ENCODE measurements at regions not wholly inside any gene's neighbourhood (a gene's known extent, or its start where the extent isn't known, plus 50 kb on each side); places are given as distances from the start of the nearest gene placed in this dataset.

DNA sequence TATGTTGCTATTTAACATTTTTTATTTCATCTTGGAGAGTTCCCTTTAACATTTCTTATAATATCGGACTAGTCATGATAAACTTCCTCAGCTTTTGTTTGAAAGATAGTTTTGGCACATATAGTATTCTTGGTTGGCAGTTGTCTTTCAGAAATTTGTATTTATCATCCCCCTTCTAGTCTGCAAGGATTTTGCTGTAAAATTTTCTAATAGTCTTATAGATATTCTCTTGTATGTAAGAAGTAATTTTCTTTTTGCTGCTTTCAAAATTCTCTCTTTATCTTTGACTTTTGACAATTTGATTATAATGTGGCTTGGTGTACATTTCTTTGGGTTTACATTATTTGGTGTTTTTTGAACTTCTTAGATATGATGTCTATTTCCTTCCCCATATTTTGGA is 116.0 kb upstream of the AVPR1A start:
- no peak overlapping the region for H3K27ac ChIP-seq (ENCODE audit: low read depth in 1 of 2, low read length in 2 of 2)
- no peak overlapping the region for H2AFZ ChIP-seq (ENCODE audit: insufficient read depth, low read depth, low read length, poor library complexity, severe bottlenecking)
- Mint-ChIP-seq H3K9me3 (peaks cover 2 to 20% (median 11%) of the 10 kb centered on the region in 7 donors), H3K27me3 (ENCODE audit: low read depth in 3 of 3) (no peaks in the 10 kb centered on the region), H3K27ac (no peak overlapping the region), H3K4me3 (no peak overlapping the region), H3K4me1 (no peaks in the 10 kb centered on the region), H3K36me3 (no peaks in the 10 kb centered on the region)
- no peak overlapping the region for H3K4me3 ChIP-seq (replicated peaks in 1 of 3; ENCODE audit: low read depth in 2 of 3, low read length in 3 of 3)
- no CpG with 5 or more reads among the region's 1 CpG for whole genome bisulfite sequencing (ENCODE audit: insufficient coverage)
- H3K4me1 ChIP-seq (ENCODE audit: control insufficient read depth in 1 of 2, insufficient read depth in 2 of 2, low read length in 2 of 2) = no peaks in the 10 kb centered on the region
- H3K27me3 ChIP-seq (ENCODE audit: control insufficient read depth in 2 of 2, insufficient read depth in 2 of 2, low read length in 2 of 2) = no peaks in the 10 kb centered on the region
- no peaks in the 10 kb centered on the region for H4K20me1 ChIP-seq (ENCODE audit: insufficient read depth, low read length)
- no peak for TF ChIP-seq CTCF (IDR thresholded peaks at IDR 0.05)
- H3K4me2 ChIP-seq (replicated peaks; ENCODE audit: extremely low read depth, low read length, poor library complexity, severe bottlenecking) = no peak overlapping the region
- no peak for DNase-seq
- peaks cover 9 to 11% of the 10 kb centered on the region in 2 donors for H3K9me3 ChIP-seq (replicated peaks in 1 of 2; ENCODE audit: control insufficient read depth in 1 of 2, insufficient read depth in 1 of 2, low read length in 2 of 2)
- intact Hi-C loops (cut with micrococcal nuclease) = no loop called here
- H3K79me2 ChIP-seq (ENCODE audit: insufficient read depth, low read length) = no peaks in the 10 kb centered on the region
- H3K9ac ChIP-seq (ENCODE audit: insufficient read depth, low read length, poor library complexity, severe bottlenecking) = no peak overlapping the region
- H3K36me3 ChIP-seq (replicated peaks in 1 of 2; ENCODE audit: control insufficient read depth in 1 of 2, insufficient read depth in 2 of 2, low read length in 2 of 2) = no peaks in the 10 kb centered on the region

- WGBS (ENCODE audit: insufficient coverage) = no CpG with 5 or more reads among the region's 6 CpGs
- Histone ChIP-seq H3K27me3 (ENCODE audit: control insufficient read depth in 2 of 2, insufficient read depth in 2 of 2, low read length in 2 of 2) (no peaks in the 10 kb centered on the region), H3K9ac (ENCODE audit: insufficient read depth, low read length, poor library complexity, severe bottlenecking) (no peak overlapping the region), H3K27ac (ENCODE audit: low read depth in 1 of 2, low read length in 2 of 2) (no peak overlapping the region), H3K36me3 (replicated peaks in 1 of 2; ENCODE audit: control insufficient read depth in 1 of 2, insufficient read depth in 2 of 2, low read length in 2 of 2) (no peaks in the 10 kb centered on the region), H3K4me1 (ENCODE audit: control insufficient read depth in 1 of 2, insufficient read depth in 2 of 2, low read length in 2 of 2) (no peaks in the 10 kb centered on the region), H3K4me3 (replicated peaks in 1 of 3; ENCODE audit: low read depth in 2 of 3, low read length in 3 of 3) (no peak overlapping the region), H2AFZ (ENCODE audit: insufficient read depth, low read depth, low read length, poor library complexity, severe bottlenecking) (no peak overlapping the region), H3K79me2 (ENCODE audit: insufficient read depth, low read length) (no peaks in the 10 kb centered on the region), H4K20me1 (ENCODE audit: insufficient read depth, low read length) (no peaks in the 10 kb centered on the region), H3K4me2 (replicated peaks; ENCODE audit: extremely low read depth, low read length, poor library complexity, severe bottlenecking) (no peak overlapping the region), H3K9me3 (replicated peaks in 1 of 2; ENCODE audit: control insufficient read depth in 1 of 2, insufficient read depth in 1 of 2, low read length in 2 of 2) (peaks cover 9 to 11% of the 10 kb centered on the region in 2 donors)
- Mint-ChIP-seq H3K9me3 (peaks cover 0 to 16% (median 7%) of the 10 kb centered on the region in 7 donors), H3K4me3 (no peak overlapping the region), H3K27ac (no peak overlapping the region), H3K36me3 (no peaks in the 10 kb centered on the region), H3K4me1 (no peaks in the 10 kb centered on the region), H3K27me3 (ENCODE audit: low read depth in 3 of 3) (no peaks in the 10 kb centered on the region)
- DNase-seq = no peak
- no peak for TF ChIP-seq CTCF (IDR thresholded peaks at IDR 0.05)
- intact Hi-C loops (cut with micrococcal nuclease) = no loop called here
These were observed 113.6 kb upstream of the AVPR1A start for GRCh38 chr12:63264629-63265028.
